ENCODE measurements at regions not wholly inside any gene's neighbourhood (a gene's known extent, or its start where the extent isn't known, plus 50 kb on each side); places are given as distances from the start of the nearest gene placed in this dataset.
"Not testable (repeated sequence)": the region's sequence is repeated elsewhere in the genome, so short reads cannot be mapped to it uniquely, and the experiment has no call there.

DNA sequence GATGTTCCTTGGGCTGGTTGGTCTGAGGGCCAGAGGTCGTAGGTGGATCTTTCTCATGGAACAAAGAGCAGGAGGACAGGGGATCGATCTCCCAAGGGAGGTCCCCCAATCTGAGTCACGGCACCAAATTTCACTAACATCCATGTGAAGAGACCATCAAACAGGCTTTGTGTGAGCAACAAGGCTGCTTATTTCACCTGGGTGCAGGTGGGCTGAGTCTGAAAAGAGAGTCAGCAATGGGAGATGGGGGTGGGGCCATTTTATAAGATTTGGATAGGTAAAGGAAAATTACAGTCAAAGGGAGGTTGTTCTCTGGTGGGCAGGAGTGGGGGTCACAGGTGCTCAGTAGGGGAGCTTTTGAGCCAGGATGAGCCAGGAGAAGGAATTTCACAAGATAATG is 334.0 kb upstream of the HTR1E start:
- not testable (repeated sequence) for DNase-seq

DNA sequence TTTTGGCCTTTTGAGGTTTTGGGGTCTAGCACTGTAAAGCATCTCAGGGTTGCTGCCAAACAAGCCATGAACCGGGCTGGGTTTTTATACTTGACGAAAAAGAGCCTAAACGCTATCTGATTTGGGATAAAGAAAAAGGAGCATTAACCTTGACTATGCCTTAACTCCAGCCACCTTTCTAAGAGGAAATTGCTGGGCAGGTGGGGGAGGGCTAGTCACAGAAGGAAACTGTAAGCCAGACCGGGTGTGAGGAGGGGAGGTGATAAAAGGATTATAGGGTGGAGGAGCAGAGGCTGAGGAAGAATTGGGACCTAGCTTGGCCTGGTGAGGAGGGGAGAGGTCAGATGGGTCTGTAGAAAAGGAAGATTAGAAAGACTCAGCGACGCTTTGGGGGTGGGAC is 335.2 kb upstream of the HTR1E start:
- not testable (repeated sequence) for DNase-seq

DNA sequence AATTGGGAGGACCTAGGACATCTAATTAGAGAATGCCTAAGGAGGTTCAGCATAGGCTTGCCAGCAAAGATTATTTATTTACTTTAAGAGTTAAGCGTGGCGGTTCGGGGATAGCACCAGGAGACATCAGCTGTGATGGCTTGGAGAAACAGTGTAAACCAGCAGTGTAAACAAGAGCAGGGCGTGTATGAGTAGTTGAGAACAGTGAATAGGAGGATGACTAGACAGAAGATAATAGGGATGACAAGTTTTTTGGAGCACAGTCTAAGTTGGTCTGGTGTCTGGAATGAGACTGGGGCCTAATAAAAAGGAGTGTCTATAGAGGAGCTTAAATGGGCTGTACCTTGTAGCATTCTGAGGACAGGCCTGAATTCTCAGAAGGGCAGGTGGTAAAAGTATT is 338.4 kb upstream of the HTR1E start:
- not testable (repeated sequence) for DNase-seq

DNA sequence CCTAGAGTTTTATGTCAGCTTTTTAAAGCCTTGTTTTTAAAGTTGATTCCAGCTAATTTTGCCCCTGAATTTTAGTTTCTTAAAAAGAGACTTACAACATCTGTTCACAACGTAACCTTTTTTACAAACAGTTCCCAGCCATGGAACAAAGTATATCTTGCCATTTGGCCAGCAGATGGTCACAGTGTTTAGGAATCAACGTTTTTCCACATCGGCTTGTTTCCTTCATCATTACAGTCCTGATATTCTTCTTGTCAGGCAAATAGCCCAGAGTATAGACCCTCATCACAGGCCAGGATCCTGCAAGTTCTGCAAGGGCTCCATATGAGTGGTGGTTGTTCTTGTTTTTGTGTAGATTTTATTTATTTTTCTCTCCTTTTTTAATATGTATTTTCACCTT is 341.7 kb upstream of the HTR1E start:
- no peak for DNase-seq

DNA sequence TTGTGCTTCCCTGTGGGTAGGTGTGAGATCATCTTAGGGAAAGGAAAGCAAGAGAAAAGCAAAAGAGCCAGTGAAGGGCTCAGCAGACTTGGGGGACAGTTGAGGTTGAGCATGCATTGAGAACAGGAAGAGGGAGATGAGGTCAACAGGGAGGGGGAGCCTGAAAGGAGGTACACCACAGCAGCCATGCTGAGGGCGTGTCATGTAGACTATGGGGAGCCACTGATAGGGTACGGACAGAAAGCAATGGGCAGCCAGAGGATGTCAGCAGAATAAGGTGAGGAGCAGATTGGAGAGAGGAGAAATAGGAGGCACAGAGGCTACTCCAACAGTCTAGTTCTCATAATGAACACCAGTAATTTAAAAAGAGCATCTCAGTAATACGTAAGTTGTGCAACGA is 351.1 kb upstream of the HTR1E start:
- DNase-seq, result no peak

DNA sequence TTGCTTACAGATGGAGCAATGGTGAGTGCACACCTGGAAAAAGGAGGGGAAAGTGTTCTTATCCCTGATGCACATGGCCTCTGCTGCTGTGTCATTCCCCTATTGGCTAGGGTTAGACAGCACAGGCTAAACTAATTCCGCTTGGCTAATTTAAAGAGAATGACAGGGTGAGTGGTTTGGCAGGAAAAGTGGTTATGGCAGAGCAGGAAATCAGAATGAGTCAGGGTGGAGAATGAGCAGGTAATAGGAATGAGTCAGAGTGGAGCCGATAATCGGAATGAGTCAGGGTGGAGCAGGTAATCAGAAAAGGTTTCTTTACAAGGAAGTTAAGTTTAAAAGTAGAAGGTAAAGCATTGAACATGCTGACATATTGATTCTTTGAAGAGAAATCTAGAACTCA is 355.5 kb upstream of the HTR1E start:
- DNase-seq, result no peak

DNA sequence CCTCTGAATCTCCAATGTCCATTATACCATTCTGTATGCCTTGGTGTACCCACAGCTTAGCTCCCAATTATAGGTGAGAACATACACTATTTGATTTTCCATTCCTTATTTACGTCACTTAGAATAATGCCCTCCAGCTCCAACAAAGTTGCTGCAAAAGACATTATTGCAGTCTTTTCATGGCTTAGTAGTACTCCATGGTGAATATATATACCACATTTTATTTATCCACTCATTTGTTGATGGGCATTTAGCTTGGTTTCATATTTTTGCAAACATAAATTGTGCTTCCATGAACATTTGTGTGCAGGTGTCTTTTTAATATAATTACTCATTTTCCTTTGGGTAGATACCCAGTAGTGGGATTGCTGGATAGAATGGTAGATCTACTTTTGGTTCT is 374.1 kb upstream of the HTR1E start:
- DNase-seq, result no peak

DNA sequence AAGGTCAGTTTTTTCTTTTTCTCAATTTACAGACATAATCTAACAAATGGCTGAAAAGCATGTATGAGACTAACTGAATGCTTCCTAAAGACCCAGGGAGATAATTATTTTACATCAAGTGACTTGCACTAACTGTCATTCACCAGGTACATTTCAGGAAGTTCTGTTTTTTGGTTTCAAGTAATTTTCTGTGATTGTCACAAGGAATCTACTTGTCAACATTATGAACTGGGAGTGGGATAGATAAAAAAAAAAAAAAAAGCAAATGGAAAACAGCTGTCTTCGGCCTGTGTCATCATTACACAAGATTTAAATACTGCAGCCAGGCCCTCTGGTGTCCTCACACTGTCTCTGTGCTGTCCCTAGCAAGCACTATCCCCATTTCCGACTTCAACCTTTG is 379.0 kb upstream of the HTR1E start:
- no peak for DNase-seq

DNA sequence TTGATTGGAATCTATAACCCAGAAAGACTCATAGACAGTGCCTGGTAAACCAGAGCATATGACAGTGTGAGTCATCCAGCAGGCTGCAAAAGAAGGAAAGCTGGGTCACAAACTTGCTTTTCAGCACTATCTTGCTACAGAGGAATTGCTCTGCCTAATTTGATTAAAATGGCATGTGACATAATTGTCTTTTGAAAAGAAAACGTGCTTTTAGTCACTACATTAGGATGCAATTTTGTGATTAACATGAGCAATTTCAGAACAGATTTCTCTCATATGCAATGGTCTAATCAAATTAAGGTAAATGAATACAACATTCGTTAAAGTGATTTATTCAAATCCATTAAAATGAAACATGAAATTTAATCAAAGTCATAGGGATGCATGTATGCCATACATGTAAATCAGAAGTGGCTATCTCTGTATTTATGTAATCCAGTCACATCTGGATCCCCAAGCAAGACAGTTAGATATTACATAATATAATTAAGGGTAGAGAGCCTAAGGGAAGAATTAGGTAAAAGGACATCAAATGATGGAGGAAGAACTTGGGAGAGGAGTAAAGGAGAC is 400.0 kb upstream of the HTR1E start:
- no peak for DNase-seq

DNA sequence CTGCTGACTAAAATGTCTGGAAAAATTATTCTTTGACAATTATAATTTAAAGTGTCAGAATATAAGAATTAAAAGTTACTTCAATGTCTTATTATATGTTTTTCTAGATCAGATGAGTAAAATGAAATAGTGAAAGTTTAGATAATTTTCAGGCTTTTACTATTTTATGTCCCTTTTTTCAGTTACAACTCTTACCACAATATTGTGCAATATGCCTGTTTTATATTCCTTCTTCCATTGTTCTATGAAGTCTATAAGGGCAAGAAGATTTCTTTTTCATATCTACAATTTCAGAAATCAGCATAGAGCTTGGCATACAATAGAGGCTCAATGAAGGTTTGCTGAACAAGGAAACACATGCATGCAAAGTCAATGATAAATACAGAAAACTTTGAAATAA is 401.2 kb upstream of the HTR1E start:
- no peak for DNase-seq

DNA sequence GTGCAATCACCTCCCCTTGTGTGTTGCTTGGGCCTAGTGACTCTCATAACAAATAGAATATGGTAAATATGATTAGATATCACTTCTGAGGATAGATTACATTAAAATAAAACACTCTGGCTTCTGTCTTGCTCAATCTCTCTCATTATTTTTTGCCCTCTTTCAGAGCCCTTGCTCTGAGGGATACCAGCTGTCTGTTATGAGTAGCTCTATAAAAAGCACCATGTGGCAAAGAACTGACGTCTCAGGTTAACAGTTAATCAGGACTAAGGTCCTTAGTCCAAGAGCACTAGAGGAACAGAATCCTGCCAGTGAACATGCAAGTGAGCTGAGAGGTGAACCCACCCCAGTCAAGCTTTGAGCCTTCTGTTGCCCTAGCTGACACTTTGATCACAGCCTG is 402.2 kb upstream of the HTR1E start:
- DNase-seq, result no peak

DNA sequence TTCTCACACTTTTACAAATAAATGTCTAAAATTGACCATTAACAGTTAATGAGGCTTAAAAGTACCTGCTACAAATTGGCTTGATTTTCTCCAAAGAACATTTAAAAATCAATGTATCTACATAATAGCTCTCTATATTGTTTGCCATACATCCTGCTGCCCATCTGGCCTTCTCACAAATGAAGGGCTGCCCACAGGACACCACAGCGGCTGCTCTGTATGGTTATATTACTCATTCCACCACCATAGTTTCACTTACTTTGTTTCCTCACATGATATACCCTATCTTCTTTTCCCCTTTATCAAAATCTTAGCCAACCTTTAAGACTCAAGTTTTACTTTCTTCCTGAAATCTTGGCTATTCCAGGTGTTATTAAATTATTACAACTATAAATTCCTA is 407.7 kb upstream of the HTR1E start:
- no peak for DNase-seq

DNA sequence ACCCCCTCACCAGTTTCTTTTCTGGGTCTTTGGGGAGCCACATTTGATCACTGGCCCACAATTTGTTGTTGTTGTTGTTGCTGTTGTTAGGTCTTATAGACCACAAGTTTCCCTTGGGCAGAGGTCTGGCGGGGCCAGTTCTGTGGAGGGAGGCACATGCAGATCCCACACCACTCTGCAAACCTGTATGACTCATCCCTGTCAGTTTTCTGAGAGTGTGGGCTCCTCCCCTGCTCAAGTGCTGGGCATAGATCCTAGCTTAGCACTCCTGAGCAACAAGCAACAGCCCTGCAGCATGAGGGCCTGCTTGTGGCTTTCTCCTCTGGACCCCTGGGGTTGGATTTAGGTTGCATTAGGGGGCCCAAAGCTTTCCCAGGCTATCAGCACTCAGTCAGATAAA is 411.1 kb upstream of the HTR1E start:
- no peak for DNase-seq

DNA sequence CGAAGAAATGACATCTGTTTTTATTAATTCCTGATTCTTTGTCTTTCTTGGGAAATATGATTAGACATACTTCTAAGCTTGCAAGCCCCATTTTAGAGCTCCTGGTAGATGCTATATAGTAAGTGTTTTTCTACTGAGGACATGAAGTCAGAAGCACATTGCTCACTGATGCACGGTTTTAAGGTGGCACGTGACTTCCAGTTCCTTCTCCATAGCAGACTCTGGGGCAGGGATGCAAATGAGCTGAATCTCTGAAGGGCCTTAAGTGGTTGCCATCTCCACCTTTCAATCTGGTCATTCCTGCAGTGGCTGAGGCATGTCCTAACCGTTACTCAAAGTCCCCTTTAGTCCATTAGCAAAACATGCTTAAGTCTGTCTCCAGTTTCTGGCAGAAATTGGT is 421.2 kb upstream of the HTR1E start:
- no peak for DNase-seq

DNA sequence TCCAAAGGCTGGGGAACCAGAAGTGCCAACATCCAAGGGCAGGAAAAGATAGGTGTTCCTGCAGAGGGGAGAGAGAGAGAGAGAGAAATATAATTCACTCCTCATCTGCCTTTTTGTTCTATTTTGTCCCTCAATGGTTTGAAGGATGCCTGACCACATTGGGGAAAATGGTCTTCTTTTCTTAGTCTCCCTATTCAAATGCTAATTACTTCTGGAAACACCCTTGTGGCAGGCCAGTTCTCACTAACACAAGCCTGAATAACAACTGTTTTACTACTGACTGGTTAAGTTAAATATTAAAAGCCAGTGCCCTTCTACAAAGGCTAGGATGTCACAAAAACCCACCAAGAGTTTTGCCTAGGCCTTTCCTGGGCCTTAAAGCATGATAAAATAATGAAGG is 425.4 kb upstream of the HTR1E start:
- no peak for DNase-seq

DNA sequence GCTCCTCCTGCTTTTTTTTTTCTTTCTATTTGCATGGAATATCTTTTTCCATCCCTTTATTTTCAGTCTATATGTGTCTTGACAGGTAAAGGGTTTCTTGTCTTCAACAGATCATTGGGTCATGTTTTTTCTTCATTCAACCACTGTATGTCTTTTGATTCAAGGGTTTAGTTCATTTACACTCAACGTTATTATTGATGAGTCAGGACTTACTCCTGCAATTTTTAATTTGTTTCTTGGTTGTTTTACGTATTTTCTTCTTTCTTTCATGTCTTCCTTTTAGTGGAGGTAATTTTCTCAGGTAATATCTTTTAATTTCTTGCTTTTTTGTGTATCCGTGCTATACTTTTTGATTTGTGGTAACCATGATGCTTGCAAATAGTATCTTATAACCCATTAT is 429.1 kb upstream of the HTR1E start:
- no peak for DNase-seq

DNA sequence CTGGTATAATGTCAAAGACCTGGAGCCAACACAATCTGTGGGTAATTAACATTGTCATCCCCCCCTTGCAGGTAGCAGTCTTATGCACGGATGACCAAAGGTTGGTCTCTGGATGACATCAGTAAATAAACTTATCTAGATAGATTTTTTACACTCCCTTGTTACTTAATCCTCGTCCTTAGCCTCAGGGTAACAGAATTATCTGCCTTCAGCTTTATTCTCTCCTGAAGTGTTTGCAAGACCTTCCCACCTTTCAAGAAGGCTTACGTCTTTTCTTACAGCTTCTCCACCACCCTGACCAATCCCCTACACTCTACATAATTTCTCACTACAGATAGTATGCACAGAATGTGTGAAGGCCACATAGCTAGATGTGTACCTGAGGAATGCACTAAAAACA is 434.8 kb upstream of the HTR1E start:
- DNase-seq, result no peak

DNA sequence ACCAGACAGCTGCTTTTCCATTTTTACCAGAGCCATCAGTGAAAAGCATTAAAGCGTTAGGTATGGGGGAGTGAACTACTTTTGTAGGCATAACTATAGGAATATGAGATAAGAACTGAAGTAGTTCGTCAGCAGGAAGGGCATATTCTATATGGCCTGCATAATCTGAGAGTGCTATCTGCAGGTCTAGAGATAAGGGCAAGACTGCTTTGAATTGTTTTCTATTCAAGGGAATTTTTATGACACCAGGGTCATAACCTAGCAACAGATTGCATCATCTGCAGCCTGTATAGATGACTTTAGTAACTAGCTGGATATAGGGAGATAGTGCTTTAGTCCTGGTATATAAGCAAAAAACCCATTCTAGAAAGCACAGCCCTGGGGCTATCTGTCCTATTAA is 437.3 kb upstream of the HTR1E start:
- DNase-seq, result no peak

DNA sequence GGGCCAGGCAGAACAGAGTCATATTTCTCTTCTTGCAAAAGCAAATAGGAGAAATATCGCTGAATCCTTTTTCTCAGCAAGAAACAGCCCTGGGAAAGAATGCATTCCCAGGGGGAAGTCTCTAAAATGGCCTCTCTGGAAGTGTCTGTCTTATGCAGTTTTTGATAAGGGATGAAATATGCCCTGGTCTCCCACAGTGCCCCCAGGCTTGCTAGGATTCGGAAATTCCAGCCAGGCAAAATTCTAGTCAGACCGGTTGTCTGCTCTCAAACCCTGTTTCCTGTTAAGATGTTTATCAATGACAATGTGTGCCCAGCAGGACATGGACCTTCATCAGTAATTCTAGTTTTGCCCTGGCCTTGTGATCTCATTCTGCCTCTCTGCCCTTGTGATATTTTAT is 448.3 kb upstream of the HTR1E start:
- DNase-seq, result not testable (repeated sequence)

DNA sequence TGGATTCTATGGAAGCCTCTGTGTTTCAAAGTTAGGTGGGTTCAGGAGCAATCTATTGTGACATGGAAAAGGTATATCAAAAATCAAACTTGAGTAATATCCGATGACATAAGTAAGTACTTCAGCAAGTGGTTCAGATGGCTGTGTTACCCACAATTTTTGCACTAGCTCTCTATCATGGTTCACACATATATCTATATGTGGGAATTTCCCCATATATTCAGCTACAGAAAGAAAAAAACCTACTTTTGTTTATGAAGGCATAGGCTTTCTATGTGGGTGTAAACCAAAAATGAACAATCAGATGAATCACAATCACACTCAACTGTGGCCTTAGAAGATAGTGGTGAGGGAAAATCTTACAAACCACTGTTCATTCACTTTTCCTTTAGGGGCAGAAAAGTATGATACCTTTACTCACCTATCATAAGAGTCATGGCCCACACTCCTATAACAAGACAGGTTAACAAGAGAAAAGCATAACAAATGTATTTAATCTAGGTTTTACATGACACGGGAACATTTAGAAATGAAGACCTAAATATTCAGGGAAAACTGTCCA is 449.6 kb upstream of the HTR1E start:
- no peak for DNase-seq

DNA sequence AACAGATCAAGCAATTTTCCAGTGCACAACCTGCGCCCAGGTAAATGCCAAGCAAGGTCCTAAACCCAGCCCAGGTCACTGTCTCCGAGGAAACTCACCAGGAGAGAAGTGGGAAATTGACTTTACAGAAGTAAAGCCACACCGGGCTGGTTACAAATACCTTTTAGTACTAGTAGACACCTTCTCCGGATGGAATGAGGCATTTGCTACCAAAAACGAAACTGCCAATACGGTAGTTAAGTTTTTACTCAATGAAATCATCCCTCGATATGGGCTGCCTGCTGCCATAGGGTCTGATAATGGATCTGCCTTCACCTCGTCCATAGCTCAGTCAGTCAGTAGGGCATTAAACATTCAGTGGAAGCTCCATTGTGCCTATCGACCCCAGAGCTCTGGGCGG is 459.0 kb upstream of the HTR1E start:
- not testable (repeated sequence) for DNase-seq

DNA sequence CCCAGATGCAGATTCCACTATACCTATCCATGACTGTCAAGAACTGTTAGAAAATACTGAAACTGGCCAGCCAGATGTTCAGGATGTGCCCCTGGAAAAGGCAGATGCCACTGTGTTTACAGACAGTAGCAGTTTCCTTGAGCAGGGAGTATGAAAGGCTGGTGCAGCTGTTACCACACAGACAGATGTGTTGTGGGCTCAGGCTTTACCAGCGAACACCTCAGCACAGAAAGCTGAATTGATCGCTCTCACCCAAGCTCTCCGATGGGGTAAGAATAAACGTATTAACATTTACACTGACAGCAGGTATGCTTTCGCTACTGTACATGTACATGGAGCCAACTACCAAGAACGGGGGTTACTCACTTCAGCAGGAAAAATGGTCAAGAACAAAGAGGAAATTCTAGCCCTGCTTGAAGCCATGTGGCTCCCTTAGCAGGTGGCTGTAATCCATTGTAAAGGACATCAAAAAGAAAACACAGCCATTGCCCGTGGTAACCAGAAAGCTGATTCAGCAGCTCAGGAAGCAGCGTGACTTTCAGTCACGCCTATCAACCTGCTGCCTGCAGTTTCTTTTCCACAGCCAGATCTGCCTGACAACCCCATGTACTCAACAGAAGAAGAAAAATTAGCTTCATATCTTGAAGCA is 459.7 kb upstream of the HTR1E start:
- DNase-seq, result no peak

DNA sequence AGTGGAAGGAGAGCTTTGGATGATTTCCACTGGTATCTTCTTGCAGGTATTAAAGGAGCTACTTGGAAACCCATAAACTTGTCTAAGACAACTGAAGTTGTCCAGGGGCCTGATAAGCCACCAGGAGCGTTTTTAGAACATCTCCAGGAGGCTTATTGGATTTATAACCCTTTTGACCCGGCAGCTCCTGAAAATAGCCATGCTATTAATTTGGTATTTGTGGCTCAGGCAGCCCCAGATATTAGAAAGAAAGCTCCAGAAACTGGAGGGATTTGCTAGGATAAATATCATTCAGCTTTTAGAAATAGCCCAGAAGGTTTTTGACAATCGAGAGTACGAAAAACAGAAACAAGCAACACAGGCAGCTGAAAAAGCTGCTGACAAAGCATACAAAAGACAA is 461.0 kb upstream of the HTR1E start:
- DNase-seq, result no peak

DNA sequence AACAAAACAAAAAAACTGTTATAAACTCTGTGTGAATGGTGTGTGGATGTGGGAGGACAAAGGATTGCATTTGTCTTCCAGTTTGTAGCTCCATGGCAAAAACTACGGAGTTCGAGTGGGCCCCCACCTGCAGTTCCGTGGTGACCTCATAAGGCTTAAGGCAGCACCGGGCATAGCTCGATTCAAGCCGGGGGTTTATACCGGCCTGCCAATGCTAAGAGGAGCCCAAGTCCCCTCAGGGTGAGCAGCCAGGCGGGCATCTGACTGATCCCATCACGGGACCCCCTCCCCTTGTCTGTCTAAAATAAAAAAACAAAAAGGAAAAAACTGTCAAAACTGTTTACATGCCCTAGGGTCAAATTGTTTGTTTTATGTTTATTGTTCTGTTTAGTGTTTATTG is 463.2 kb upstream of the HTR1E start:
- no peak for DNase-seq

DNA sequence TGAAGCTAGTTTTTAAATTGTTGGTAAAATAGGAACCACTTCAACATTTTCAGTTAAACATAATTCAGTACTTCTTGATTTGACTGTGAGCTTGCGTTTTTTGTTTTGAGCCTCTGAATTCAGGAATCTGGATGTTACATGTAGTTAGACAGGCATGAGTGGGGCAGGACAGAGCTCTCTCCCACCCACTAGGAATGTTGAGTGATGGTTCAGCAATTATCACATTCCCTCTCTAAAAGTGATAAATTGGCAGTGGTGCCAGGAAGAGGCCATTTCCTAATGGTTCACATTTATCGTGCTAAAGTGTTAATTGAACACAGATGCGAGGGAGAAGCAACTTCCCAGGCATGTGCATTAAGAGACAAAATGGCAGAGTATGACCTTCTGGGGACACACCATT is 465.5 kb upstream of the HTR1E start:
- DNase-seq, result no peak

Measured in activated CD4-positive, alpha-beta T cell treated with anti-CD3 and anti-CD28 coated beads for 48 hours (primary cell).